ENCODE measurements at regions not wholly inside any gene's neighbourhood (a gene's known extent, or its start where the extent isn't known, plus 50 kb on each side); places are given as distances from the start of the nearest gene placed in this dataset.
"Not testable (repeated sequence)": the region's sequence is repeated elsewhere in the genome, so short reads cannot be mapped to it uniquely, and the experiment has no call there.

DNA sequence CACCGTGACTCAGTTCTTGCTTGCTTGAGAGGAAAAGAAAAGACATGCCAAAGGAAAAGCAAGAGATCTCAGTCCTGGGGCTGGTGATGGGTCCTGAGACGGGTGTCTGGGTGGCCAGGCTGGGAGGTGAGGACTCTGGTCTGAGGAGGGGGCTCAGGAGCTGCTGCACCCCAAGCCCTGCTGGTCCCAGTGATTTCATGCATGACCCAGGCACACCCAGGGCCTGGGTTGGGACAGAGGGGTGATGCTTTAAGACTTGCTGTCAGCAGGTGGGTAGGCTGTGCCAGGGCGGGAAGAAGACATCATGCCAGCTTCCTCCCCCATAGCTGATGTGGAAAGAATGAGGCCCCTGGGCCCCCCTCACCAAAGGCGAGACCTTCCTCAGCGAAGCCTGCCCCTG is 65.1 kb upstream of the PMEPA1 start:
- DNase-seq: no peak

DNA sequence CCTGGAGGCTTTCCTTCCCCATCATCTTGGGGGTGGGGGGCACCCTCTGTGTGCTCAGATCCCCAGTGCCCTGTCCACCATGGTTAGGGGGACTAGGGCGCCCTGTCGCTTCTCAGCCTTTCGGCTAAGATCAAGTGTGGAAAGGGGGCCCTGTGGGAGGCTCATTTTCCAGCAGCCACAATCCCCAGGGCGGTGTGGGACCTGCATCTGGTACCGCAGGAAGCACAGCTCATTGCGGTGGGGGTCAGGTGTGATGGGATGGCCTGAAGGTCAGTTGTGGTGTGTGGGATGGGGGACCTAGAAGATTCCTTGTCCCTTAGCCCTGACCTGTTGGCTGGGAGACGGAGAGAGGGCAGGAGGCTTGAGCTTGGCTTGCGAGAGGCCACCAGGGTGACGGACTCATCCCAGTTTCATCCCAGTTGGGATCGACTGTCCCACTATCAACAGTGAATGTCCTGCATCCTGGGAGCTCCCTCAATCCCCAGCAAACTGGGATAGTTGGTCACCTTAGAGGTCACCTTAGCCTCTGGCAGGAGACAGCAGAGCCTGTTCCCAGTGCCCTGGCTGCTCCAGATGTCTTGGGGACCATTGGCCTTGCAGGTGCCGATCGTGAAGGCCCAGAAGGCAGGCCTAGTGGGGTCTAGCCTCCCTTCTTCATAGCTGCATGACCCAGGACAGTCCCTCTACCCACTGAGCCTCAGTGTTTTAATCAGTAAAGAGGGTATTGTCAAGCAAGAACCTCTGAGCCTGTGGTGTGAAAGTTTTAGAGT is 64.5 kb upstream of the PMEPA1 start:
- DNase-seq: no peak

DNA sequence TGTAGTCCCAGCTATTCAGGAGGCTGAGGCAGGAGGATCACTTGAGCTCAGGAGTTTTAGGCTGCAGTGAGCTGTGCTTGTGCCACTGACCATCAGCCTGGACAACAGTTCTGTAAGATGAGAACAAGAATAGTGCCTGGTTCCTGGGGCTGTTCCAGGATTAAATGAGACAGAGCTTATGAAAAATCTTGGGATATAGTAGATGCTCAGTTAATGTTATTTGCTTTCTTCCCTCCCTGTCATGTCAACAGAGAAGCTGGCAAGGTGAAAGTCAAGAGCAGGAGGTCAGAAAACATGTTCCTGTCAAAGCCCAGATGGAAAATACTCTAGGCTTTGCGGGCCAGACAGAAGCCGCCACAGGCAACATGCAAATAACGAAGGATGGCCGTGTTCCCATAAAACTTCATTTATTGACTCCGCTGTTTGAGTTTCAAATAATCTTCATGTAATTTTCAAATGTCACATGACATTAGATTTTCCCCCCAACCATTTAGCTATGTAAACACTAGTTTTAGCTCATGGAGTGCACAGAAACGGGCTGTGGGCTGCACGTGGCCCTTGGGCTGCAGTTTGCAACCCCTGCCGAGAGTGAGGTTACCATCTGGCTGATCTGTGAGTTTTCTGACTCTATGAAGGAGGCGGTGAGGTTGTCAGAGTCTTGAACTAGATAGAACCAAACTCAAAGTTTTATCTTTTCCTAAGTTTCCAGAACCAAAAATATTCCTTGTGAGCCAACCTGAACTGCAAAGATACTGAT is 63.4 kb upstream of the PMEPA1 start:
- DNase-seq: no peak

DNA sequence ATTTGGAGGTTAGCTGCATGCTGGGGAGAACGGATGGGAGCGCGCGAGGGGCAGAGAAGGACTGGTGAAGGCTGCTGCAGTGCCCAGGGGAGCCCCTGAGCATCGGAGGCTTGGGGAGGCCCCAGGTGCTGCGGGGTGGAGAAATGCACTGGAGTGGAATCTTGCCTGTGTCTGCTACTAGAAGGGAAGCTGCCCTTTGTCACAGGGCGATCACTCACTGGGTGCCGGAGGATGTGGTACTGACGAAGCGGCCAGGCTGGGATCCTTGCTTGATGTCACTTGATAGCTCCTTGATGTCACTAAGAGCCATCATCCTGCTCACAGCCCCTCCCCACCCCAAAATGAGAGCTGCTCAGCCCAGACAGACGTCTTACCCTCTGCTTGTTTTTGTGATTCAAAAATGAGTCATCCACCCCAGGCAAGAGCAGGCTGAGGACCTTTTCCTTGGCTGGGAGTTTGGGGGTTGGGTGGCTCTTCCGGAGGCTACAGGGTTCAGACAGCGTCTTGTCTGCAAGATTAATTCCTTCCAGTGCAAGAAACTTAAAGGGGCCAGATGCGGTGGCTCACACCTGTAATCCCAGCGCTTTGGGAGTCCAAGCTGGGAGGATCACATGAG is 62.6 kb upstream of the PMEPA1 start:
- no peak for DNase-seq

DNA sequence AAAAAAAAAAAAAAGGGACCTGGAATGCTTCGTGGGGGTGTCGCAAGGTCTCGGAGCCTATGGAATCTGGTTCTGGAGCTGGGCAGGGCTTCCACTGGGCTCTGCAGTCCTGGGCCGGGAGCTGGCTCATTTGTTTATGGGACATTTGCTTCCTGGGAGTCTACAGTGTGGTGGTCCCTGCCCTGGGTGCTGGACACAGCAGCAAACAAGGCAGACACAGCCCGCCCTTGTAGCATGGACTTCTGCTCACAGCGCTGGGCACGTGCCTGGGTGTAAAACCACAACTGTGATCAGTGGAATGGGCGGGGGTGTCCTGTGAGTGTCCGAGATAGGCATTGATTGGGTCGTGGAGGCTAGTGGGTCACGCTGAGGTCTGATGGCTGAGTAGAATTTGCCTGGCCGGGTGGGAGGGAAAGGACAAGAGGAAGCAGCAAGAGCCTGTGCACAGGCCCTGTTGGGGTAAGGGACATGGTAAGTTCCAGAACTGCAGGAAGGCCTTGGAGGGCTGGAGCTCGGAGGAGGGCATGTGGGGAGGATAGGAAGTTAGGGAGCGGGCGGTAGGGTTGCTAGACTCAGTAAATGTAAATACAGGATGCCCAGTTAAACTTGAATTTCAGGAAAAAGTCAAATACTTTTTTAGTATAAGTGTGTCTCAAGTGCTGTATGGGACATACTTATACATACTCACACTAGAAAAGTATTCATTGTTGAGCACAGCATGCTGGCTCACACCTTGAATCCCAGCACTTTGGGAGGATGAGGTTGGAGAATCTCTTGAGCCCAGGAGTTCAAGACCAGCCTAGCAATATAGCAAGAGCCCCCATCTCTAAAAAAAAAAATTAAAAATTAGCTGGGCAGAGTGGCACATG is 61.3 kb upstream of the PMEPA1 start:
- no peak for DNase-seq

DNA sequence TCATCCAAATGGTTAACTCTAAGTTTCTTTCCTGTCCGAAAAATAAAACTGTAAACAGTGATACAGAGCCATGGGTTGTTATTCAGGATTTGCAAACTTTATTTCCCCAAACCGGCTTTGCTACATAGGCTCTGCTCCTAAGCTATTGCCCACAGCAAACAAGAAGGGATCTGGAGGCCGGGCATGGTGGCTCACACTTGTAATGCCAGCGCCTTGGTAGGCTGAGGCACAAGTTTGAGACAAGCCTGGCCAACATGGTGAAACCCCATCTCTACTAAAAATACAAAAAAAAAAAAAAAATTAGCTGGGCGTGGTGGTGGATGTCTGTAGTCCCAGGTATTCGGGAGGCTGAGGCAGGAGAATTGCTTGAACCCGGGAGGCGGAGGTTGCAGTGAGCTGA is 60.6 kb upstream of the PMEPA1 start:
- not testable (repeated sequence) for DNase-seq

DNA sequence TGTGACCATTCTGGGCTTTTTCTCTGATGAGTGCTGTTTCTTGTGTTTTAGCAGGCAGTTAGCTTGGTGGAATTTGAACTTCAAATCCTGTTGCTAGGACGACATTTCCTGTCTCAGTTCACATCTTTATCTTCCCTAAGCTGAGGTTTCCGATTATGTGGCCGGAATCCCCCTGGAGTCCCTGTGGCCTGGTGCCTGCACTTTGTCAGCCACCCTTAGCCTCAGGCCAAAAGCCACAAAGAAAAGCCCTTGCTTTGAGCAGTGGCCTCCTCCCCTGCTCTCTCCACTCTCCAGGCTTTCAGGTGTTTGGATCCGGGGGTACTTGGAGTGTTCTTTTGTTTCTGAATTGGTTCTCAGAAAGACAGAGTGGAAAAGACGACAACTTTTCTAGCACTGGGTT is 59.9 kb upstream of the PMEPA1 start:
- DNase-seq: no peak

DNA sequence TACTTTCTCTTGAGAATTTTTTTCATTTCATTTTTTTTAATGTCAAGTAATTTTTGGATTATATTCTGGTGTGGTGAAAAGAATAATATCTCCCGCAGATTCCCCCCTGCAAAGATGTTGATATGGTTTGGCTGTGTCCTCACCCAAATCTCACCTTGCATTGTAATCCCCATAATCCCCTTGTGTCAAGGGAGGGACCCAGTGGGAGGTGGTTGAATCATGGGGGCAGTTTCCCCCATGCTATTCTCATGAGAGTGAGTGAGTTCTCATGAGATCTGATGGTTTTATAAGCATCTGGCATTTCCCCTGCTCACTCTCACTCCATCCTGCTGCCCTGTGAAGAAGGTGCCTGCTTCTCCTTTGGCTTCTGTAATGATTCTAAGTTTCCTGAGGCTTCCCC is 58.7 kb upstream of the PMEPA1 start:
- DNase-seq: no peak

DNA sequence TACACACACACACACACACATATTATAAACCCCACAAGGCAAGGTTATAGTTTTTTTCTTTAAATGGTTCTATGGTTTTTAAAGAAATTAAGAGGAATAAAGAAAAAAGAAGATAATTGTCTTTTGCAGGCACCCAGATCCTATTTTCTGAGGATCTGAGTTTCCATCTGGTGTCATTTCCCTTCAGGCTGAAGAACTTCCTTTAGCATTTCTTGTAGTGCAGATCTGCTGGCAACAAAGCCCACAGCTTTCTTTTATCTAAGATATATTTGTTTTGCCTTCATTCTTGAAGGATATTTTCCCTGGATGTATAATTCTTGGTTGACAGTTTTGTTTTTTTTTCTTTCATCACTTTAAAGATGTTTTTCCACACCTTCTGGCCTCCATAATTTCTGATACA is 57.6 kb upstream of the PMEPA1 start:
- no peak for DNase-seq

DNA sequence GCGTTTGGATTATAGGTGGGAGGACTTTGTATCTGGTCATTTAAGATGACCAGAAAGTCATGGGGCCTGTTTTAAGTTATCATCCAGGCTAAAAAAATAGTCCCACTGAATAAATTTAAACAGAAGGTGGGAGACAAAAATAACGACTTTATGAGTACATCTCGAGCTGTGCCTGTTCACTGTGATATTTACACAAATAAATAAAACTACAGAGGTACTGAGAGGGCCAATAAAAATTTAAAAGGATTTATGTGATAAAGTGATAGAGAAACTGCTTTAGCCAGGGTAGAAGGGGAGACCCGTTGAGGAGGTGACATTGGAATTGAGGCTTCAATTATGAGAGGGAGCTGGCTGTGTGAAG is 53.4 kb upstream of the PMEPA1 start:
- DNase-seq: no peak

DNA sequence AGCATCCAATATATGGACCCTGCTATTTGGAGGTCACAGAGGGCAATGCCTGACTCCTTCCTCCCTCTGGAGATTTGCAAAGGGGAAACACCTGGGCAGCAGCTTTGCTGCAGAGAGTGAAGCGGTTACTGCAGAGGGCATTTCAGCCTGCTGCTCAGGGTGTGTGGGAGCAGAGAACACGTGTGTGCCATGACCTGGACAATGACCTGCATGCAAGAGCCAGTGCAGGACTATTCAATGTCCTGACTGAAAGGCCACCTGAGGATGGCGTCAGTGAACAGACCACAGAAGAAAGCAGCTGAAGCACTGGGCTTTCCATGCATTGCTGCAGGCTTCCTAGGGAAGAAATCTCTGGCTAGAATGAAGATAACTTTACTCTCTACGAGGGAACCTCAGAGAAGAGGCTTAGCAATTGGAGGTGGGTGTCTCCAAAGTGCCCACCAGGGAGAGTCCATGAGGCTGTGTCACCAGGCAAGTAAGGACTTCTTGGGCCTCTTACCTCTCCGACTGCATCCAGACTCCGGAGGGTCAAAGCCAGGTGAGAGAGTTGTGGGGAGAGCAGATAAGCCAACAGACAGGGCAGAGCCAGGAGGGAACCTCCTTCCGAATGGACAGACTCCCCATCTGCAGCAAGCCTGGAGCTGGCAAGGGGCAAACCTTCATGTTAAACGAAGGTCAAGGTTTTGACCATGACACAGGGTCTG is 52.9 kb upstream of the PMEPA1 start:
- no peak for DNase-seq

DNA sequence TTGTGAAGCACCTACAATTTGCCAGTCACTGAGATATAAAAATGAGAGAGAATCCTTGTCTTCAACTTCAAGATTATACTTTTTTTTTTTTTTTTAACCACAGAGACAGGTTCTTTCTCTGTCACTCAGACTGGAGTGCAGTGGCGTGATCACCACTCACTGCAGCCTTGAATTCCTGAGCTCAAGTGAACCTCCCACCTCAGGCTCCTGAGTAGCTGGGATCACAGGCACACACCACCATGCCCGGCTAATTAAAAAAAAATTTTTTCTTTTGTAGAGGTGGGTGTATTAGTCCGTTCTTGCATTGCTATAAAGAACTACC is 51.6 kb upstream of the PMEPA1 start:
- DNase-seq: no peak

DNA sequence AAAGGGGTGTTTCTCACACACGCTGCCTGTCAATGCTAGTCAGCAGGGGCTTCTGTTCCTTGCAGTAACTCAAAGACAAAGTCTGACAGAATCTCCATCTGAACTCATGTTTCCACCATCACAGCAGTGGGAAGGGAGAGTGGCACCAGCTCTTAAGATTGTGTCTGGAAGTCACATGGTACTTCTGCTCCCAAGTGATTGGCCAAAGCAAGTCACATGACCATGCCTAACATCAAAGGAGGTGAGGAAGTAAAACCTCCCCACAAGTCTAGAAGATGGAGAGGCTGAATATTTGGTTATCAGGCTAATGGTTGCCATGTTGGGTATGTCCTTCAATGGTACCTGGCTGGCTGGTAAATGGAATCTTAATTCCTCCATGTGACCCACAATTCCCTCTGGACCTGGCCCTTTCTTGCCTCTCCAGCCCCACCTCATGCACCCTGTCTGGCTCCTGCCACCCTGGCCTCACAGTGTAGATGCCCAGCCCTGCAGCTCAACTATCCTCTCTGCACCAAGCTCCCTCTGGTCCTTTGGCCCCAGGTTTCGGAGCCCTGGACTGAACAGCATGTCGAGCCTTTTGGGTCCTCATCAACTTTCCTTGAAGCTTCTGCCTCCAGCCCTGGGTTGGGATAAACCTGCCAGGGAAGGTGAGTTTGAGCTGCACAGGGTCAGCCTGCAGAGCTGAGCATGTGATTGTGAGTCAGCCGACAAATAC is 51.0 kb upstream of the PMEPA1 start:
- DNase-seq: no peak

DNA sequence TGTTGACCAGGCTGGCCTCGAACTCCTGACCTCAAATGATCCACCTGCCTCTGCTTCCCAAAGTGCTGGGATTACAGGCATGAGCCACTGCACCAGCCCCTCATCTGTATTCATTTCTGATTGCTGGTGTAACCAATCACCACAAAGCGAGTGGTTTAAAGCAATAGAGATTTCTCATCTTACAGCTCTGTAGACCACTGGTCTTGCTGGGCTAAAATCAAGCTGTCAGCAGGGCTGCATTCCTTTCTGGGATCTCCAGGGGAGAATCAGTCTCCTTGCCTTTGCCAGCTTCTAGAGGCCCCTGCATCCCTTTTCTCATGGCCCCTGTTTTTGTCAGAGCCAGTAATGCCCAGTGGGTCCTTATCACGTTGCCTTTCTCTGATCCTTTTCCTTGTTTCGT is 49.9 kb upstream of the PMEPA1 start:
- DNase-seq: no peak

Measured in amygdala (tissue), 56 donors.